ENCODE measurements at regions not wholly inside any gene's neighbourhood (a gene's known extent, or its start where the extent isn't known, plus 50 kb on each side); places are given as distances from the start of the nearest gene placed in this dataset.
A peak's percentile ranks its signal among the peaks of the same experiment; 100 is the strongest.

DNA sequence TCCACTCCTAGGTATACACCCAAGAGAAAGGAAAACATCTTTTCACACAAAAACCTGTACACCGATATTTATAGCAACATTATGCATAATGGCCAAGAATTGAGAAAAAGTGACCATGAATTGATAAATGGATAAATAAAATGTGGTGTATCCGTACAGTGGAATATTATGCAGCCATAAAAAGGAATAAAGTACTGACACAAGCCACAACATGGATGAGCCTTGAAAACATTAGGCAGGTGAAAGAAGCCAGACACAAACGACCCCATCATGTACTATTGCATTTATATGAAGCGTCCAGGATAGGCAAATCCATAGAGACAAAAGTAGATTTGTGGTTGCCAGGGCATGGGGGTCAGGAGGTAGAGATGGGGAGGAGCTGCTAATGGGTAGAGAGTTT, 64.2 kb upstream of the SLC6A6 start:
- intact Hi-C loops (cut with DNase I), result no loop called here
- ATAC-seq (no peak), DNase-seq (no peak)
- no peaks in the 10 kb centered on the region for H3K9me3 ChIP-seq
- no peak overlapping the region for H3K27ac ChIP-seq
- no peak overlapping the region for H3K4me3 ChIP-seq
- TF ChIP-seq CTCF (IDR thresholded peaks at IDR 0.05), result no peak
- 75 to 82% methylated on average over 4 of the region's 4 CpGs for WGBS, 2 donors
- H3K36me3 ChIP-seq, result no peaks in the 10 kb centered on the region
- peaks cover 0 to 5% (median 0%) of the 10 kb centered on the region in 9 donors for H3K4me1 ChIP-seq
- H3K27me3 ChIP-seq, result peaks cover 0 to 37% (median 27%) of the 10 kb centered on the region in 7 donors

- Histone ChIP-seq H3K27ac (no peak overlapping the region), H3K27me3 (peaks cover 0 to 34% (median 22%) of the 10 kb centered on the region in 7 donors), H3K36me3 (no peaks in the 10 kb centered on the region), H3K4me1 (peaks cover 0 to 5% (median 0%) of the 10 kb centered on the region in 9 donors), H3K4me3 (no peak overlapping the region), H3K9me3 (no peaks in the 10 kb centered on the region)
- no peak for ATAC-seq
- no peak for DNase-seq
- intact Hi-C loops (cut with DNase I), result no loop called here
- no peak for TF ChIP-seq CTCF (IDR thresholded peaks at IDR 0.05)
- WGBS, 2 donors, result 86 to 92% methylated on average over 7 of the region's 7 CpGs
Observed at GRCh38 chr3:14338898-14339458, 63.4 kb upstream of the SLC6A6 start.

DNA sequence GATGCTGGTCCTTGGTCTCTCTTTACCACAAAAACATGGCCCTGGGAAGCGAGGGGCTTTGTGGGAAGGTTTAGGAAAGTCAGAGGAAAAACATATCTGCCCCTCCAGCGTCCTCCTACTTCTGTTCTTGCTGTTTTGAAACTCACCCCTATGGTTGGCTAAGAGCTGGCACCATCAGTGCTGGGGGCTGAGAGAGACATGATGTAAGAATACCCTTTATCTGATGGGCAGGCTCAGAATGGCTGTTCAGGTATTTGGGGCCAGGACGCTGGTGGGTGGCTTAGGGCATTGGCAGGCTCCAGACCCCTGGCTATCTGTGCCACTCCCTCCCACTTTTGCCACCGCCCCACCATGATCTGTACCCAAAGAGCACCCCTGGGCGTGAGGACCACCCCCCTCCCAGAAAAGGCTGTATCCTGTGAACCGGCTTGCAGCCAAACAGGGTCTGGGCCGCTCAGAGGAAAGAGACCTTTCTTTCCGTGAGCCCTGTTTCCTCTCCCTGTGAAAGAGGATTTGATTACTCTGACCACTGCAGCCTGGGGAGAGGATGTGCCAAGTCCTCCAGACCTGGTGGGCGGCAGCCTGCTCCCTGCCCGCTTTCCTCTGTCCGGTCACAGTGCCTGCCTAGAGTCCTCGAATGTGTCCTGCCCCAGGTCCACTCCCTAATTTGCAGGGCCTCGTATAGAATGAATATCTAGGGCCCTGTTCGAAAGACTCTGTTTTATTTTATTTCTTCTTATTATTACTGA, 61.3 kb upstream of the SLC6A6 start:
- Histone ChIP-seq H3K9me3 (no peaks in the 10 kb centered on the region), H3K36me3 (no peaks in the 10 kb centered on the region), H3K4me1 (peaks cover 0 to 5% (median 0%) of the 10 kb centered on the region in 9 donors), H3K27me3 (peaks cover 0 to 32% (median 19%) of the 10 kb centered on the region in 7 donors), H3K4me3 (no peak overlapping the region), H3K27ac (no peak overlapping the region)
- 54 to 59% methylated on average over 14 of the region's 14 CpGs for WGBS, 2 donors
- TF ChIP-seq CTCF (IDR thresholded peaks at IDR 0.05), result no peak
- peak in 2 of 8 donors; percentile 27 to 73 for ATAC-seq
- DNase-seq, result no peak
- intact Hi-C loops (cut with DNase I), result no loop called here

DNA sequence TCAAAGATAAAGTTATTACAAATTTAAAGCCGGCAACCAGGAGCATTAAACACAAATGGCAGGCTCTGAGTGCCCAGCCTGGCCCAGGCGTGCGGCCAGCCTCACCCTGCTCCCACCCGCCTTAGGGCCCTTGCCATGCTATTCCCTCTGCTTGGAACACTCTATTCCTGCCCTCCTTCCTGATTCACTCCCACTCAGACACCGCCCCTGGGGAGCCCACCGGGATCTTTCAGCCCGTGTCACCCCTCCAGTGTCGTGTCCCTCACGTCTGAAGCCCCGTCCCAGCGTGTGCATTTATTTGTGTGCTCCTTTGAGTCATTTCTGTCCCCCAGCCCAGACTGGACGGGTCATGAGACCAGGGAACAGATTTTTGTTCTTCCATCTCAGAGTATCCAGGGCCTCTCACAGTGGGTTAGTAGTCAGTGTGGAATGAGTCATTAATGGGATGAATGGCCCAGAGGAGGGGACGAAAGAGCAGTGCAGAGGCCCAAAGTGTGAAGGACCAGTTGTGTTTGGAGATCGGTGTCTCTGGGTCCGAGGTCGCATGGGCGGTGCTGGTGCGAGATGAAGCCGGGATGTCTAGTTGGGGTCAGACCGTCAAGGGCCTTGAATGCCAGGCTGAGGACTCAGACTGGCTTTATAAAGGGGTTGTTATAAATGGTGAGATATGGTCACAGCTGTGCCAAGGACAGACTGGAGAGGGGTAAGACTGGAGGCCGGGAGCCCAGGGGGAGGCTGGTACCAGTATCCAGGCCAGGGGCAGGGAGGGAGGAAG, 58.9 kb upstream of the SLC6A6 start:
- 90 to 95% methylated on average over 21 of the region's 21 CpGs for WGBS, 2 donors
- TF ChIP-seq CTCF (IDR thresholded peaks at IDR 0.05), result no peak
- intact Hi-C loops (cut with DNase I), result no loop called here
- ATAC-seq (no peak), DNase-seq (no peak)
- H3K9me3 ChIP-seq, result no peaks in the 10 kb centered on the region
- no peaks in the 10 kb centered on the region for H3K36me3 ChIP-seq
- peaks cover 0 to 24% (median 5%) of the 10 kb centered on the region in 7 donors for H3K27me3 ChIP-seq
- H3K27ac ChIP-seq, result no peak overlapping the region
- H3K4me1 ChIP-seq, result peaks cover 0 to 5% (median 0%) of the 10 kb centered on the region in 9 donors
- H3K4me3 ChIP-seq, result no peak overlapping the region
